ENCODE measurements at regions not wholly inside any gene's neighbourhood (a gene's known extent, or its start where the extent isn't known, plus 50 kb on each side); places are given as distances from the start of the nearest gene placed in this dataset.

DNA sequence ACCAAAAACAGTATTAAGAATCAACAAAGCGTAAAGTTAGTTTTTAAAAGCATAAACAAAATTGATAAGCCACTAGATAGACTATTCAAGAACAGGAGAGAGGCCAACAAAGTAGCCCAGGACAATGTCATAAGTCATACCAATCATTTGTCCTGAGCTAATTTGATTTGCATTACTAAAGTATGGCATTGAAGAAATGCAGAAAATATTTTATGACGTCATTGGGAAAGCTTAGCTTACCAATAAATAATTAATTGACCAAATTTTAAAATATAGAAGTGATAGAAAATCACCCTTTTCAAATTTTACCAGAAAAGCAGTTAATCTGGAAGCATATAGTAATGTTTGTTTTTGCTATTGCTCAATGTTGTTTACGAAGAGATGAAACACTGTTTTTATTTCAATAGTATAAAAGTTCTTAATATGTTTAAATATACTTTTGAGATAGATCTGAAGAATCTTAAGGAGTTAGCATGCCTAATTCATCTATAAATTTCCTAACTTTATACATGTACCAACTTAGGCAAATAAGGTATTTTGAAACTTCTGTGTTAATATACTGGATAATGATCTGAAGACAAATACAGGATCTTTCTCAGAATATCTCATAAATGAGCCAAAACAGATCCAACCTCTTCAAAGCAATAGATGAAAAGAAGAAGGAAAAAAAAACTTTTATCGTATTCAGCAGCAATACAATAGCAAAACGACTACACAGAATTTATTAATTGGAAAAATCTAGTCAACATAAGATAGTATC, 1118.5 kb downstream of the SLC16A7 start:
- TF ChIP-seq PRDM10 (tag by site-specific recombination; IDR thresholded peaks at IDR 0.05) (no peak), ZNF747 (tag by site-specific recombination; IDR thresholded peaks at IDR 0.05) (no peak), ZNF501 (tag by site-specific recombination; IDR thresholded peaks at IDR 0.05) (no peak), ZNF10 (tag by site-specific recombination; IDR thresholded peaks at IDR 0.05) (no peak), ZIC2 (tag by site-specific recombination; IDR thresholded peaks at IDR 0.05) (no peak), PRDM1 (tag by site-specific recombination; IDR thresholded peaks at IDR 0.05) (no peak)
- TF ChIP-seq, protein P1, sequence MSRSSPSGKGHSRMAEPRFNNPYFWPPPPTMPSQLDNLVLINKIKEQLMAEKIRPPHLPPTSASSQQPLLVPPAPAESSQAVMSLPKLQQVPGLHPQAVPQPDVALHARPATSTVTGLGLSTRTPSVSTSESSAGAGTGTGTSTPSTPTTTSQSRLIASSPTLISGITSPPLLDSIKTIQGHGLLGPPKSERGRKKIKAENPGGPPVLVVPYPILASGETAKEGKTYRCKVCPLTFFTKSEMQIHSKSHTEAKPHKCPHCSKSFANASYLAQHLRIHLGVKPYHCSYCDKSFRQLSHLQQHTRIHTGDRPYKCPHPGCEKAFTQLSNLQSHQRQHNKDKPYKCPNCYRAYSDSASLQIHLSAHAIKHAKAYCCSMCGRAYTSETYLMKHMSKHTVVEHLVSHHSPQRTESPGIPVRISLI (tag by site-specific recombination; IDR thresholded peaks at IDR 0.05) = no peak
- TF ChIP-seq, protein P2, sequence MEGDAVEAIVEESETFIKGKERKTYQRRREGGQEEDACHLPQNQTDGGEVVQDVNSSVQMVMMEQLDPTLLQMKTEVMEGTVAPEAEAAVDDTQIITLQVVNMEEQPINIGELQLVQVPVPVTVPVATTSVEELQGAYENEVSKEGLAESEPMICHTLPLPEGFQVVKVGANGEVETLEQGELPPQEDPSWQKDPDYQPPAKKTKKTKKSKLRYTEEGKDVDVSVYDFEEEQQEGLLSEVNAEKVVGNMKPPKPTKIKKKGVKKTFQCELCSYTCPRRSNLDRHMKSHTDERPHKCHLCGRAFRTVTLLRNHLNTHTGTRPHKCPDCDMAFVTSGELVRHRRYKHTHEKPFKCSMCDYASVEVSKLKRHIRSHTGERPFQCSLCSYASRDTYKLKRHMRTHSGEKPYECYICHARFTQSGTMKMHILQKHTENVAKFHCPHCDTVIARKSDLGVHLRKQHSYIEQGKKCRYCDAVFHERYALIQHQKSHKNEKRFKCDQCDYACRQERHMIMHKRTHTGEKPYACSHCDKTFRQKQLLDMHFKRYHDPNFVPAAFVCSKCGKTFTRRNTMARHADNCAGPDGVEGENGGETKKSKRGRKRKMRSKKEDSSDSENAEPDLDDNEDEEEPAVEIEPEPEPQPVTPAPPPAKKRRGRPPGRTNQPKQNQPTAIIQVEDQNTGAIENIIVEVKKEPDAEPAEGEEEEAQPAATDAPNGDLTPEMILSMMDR (tag by site-specific recombination; IDR thresholded peaks at IDR 0.05) = no peak

All from HEK293 (cell line).